GM12865 (cell line): ENCODE measurements at regions not wholly inside any gene's neighbourhood (a gene's known extent, or its start where the extent isn't known, plus 50 kb on each side); places are given as distances from the start of the nearest gene placed in this dataset.

Experiments used
- DNase-seq: peaks from one replicate; pipeline ENCODE4 v3.0.0; 2010; ENCODE audit warnings: low read depth
- H3K4me3 ChIP-seq: 2 replicates; pipeline ENCODE4 v1.5.1; 2011; ENCODE audit warnings: mild to moderate bottlenecking, low read depth, low read length, control low read depth
- TF ChIP-seq, protein P1 (sequence below): IDR thresholded peaks from 2 replicates; pipeline ENCODE4 v1.5.1; 2011; ENCODE audit warnings: low read length, control low read depth, low read depth, inconsistent platforms; ENCODE audit not compliant: insufficient read depth; ENCODE audit errors: missing control alignments

DNA sequence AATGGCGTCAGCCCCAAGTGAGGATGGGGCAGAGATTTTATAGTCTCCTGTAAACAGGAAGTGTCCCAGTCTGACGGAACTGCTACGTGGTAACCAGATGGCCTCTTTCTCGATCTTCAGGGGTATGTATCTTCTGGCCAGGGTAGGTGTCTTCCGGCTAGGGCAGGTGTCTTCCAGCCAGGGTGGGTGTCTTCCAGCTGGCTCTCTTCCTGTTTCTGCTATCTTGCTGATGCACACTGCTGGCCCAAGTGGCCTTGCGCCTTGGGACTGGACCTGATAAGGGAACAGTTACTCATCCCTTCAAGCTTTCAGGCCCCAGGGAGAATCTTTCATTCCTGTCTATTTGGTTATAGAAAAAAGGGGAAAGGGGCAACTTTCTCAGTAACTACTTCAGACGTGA is 178.7 kb upstream of the MAGEE2 start:
- DNase-seq: no peak
- no peak overlapping the region for H3K4me3 ChIP-seq
- TF ChIP-seq, protein P1, sequence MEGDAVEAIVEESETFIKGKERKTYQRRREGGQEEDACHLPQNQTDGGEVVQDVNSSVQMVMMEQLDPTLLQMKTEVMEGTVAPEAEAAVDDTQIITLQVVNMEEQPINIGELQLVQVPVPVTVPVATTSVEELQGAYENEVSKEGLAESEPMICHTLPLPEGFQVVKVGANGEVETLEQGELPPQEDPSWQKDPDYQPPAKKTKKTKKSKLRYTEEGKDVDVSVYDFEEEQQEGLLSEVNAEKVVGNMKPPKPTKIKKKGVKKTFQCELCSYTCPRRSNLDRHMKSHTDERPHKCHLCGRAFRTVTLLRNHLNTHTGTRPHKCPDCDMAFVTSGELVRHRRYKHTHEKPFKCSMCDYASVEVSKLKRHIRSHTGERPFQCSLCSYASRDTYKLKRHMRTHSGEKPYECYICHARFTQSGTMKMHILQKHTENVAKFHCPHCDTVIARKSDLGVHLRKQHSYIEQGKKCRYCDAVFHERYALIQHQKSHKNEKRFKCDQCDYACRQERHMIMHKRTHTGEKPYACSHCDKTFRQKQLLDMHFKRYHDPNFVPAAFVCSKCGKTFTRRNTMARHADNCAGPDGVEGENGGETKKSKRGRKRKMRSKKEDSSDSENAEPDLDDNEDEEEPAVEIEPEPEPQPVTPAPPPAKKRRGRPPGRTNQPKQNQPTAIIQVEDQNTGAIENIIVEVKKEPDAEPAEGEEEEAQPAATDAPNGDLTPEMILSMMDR: no peak

DNA sequence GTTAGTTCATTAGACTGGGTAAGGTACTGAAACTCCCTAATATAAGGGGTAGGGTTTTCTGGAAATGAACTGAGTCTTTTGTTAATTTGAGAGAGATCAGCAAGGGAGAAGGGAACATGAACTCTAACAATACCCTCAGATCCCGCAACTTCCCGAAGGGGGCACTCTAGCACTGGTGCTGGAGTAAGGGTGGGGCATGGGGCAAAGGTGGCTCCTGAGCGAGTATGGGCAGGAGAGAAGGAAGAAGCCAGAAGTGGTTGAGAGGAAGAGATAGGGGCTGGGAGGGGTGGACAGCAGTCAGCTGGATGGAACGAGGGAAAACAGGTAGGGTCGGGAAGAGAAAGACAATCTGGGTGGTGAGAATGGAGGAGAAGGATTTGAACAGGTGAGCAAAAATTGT is 183.2 kb upstream of the MAGEE2 start:
- TF ChIP-seq, protein P1: no peak
- H3K4me3 ChIP-seq: no peak overlapping the region
- DNase-seq: no peak

DNA sequence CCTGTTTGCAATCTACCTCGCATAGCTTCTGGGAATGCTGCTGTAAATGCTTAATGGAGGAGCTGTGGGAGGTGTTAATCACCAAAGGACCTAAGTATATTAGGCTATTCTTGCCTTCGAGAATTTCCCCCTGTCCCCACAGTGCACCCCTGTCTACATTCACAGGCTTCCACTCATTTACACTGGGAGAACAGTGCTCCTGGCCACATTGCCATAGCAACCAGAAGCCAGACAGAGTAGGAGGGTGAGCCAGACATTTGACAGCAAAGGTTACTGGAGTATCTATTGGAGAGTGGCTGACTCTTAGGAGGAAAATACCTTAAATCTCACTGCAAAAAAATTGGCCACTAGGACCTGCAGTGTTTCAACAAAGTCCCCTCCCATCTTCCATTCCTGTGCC is 185.9 kb upstream of the PBDC1 start:
- DNase-seq: no peak
- TF ChIP-seq, protein P1: no peak
- H3K4me3 ChIP-seq: no peak overlapping the region

- TF ChIP-seq, protein P1: no peak
Measured at GRCh38 chrX:75989806-75990590, 182.9 kb upstream of the PBDC1 start.

DNA sequence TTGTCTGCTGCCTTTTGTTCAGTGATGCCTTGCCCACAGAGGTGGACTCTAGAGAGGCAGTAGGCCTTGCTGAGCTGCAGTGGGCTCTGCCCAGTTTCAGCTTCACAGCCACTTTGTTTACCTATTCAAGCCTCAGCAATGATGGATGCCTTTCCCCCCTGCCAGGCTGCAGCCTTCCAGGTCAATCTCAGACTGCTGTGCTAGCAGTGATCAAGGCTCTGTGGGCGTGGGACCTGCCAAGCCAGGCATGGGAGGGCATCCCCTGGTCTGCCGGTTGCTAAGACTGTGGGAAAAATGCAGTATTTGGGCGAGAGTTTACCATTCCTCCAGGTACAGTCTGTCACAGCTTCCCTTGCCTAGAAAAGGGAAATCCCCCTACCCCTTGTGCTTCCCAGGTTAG is 175.2 kb upstream of the PBDC1 start:
- TF ChIP-seq, protein P1: no peak
- DNase-seq: no peak
- H3K4me3 ChIP-seq: no peak overlapping the region

More at GRCh38 chrX:75989806-75990590, 182.9 kb upstream of the PBDC1 start:
- no peak overlapping the region for H3K4me3 ChIP-seq
- DNase-seq: peak; percentile 18

- no peak for DNase-seq
- H3K4me3 ChIP-seq: no peak overlapping the region
- TF ChIP-seq, protein P1: no peak
Measured at GRCh38 chrX:76014321-76014720, 158.5 kb upstream of the PBDC1 start.

- TF ChIP-seq, protein P1: no peak
- no peak for DNase-seq
- no peak overlapping the region for H3K4me3 ChIP-seq
Measured at GRCh38 chrX:76026292-76026691, 146.6 kb upstream of the PBDC1 start.
